IPS-NIHi7 (cell line): ENCODE measurements at regions not wholly inside any gene's neighbourhood (a gene's known extent, or its start where the extent isn't known, plus 50 kb on each side); places are given as distances from the start of the nearest gene placed in this dataset.

ENCODE experiments used
- DNase-seq: peaks from one replicate; pipeline ENCODE4 v3.0.0; 2012; ENCODE audit warnings: mixed read lengths; ENCODE audit errors: extremely low spot score

- DNase-seq, result no peak
These were observed 1824.7 kb downstream of the PCDH7 start for GRCh38 chr4:32544846-32545245.

- DNase-seq, result no peak
These were observed 1831.8 kb downstream of the PCDH7 start for GRCh38 chr4:32551943-32552342.

- no peak for DNase-seq
These were observed 1840.1 kb downstream of the PCDH7 start for GRCh38 chr4:32560306-32560705.

DNA sequence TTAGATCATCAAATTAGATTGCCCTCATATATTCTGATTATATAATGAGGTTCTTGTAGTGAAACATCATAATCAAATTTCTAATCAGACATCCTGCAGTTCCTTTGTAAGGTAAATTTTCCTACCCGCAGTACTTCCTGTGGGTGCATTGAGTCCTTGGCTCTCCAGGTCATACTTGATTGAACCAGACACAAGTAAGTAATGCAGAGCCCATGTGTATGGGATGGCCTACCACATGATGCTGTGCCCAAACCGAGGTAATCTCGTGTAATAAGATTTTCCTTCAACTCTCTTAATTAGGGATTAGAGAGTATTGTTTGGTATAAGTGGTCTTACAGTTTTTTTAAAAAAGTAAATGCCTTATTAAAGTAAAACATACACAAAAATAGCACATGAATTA, 1841.8 kb downstream of the PCDH7 start:
- no peak for DNase-seq

GRCh38 chr4:32564626-32565025, 1844.5 kb downstream of the PCDH7 start:
- DNase-seq, result no peak

DNA sequence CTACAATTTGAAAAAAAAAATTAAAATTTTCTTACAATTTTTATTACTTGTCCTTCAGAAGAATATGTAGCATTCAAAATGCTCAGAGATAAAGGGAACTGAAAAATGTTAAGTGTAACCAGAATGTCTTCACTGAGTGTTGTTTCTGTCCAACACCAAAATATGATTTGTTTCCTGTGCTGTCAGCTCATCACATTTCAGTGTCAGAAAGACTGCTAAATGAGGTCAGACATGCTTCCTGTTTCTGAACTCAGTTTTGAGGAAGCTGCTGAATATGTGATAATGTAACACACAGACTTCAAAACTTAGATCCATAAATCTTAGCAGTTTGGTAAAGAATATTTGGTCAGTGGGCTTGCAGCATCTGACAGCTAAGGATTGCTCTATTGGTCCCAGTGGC, 1849.7 kb downstream of the PCDH7 start:
- no peak for DNase-seq

DNA sequence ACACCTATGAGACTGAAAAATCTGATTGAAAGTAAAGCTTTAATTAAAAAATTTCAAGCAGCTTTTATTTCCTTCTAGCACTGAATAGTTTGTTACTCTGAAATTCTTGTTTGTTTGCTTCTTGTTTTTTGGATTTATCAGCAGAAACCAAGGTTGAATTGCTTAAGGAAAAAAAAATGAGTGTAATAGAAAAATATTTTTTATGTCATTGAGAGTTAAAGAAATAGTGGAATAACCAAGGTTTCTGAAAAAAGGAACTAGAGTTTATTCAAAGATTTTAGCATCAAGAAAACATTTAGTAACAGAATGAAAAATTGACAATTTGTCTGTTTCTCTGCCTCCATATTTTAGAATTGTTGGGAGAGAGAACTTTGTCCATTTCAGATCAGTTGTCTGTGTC, 1852.2 kb downstream of the PCDH7 start:
- DNase-seq, result no peak

GRCh38 chr4:32574803-32575202, 1854.6 kb downstream of the PCDH7 start:
- no peak for DNase-seq

DNA sequence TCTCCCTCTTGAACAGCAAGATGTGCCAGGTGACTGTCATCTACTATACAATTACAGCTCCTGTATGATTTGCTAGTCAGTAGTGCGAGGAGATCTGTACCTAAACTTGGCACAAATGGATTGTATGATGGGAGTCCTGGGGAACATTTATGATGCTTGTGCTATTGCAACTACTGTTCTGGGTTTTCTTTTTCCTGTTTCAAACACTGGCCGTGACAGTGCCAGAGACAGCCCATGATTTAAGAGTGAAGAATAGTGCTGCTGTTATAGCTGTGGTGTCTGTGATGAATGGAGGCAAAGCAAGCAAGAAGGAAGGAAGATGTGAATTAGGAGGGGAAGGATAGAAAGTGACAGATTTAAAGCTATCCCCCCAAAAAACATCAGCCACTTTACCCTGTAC, 1868.9 kb downstream of the PCDH7 start:
- DNase-seq, result no peak

GRCh38 chr4:32589853-32590252, 1869.7 kb downstream of the PCDH7 start:
- DNase-seq, result no peak

- no peak for DNase-seq
These were observed 1877.2 kb downstream of the PCDH7 start for GRCh38 chr4:32597354-32597753.

GRCh38 chr4:32601848-32602247, 1881.7 kb downstream of the PCDH7 start:
- DNase-seq, result no peak

DNA sequence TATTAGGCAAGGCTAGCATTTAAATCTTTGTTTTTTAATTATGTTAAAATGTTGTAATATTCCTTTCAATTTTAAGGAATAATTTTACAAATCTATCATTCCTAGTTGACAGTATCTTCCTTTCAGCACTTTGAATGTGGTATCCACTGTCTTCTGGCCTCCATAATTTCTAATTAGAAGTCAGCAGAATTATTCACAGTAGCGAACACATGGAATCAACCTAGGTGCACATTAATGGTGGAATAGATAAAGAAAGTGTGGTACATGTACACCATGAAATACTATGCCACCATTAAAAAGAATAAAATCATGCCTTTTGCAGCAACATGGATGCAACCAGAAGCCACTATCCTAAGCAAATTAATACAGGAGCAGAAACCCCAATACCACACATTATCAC, 1887.8 kb downstream of the PCDH7 start:
- no peak for DNase-seq

DNA sequence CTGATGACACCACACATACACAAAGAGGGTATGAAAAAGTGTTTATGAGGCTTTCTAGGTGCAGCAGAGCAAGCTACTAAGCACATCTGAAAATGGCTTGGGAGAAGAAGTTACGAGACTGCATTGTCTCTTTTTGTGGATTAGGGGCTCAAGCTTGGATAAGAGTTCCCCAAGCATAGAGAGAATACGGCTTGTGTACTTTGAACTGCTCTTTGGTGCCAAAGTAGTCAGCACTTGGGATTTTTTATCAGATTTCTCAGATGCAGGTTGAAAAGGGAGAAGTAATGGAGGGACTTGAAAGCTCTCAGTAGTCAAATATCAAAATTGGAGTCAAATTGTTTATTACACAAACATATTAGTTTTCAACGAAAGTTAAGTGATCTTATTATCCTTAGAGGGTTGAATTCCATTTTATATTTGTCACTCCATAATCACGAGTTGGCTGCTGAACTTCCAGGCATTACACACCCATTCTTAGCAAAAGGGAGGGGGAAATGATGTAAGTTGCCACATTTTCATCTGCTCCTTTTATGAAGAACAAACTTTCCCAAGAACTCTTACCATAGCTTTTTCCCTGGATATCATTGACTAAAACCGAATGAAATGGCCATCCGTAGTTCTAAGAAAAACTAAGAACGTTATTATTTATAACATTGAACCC, 1904.9 kb downstream of the PCDH7 start:
- DNase-seq, result no peak

GRCh38 chr4:32625687-32626337, 1905.6 kb downstream of the PCDH7 start:
- DNase-seq, result no peak

DNA sequence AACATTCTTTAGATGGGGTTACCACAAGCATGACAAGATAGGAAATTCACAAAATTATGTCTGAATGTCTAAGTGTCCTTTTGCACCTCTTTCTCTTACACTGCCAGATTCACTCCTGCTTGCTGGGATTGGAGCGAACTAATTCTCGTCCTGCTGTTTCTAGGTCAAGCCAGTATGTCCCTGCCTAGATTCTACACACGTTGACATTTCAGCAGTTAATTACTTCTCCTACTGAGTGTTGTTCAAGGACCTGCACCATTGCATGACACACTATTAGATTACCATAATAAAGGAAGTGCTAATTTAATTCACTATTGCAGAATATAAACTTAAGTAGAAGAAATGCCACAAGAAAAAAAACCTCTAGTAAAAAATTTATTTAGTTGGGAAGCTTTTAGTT, 1911.7 kb downstream of the PCDH7 start:
- DNase-seq, result no peak

GRCh38 chr4:32633421-32633820, 1913.3 kb downstream of the PCDH7 start:
- DNase-seq, result no peak

GRCh38 chr4:32645653-32646052, 1925.5 kb downstream of the PCDH7 start:
- no peak for DNase-seq

- no peak for DNase-seq
These were observed 1937.8 kb downstream of the PCDH7 start for GRCh38 chr4:32658019-32658418.

DNA sequence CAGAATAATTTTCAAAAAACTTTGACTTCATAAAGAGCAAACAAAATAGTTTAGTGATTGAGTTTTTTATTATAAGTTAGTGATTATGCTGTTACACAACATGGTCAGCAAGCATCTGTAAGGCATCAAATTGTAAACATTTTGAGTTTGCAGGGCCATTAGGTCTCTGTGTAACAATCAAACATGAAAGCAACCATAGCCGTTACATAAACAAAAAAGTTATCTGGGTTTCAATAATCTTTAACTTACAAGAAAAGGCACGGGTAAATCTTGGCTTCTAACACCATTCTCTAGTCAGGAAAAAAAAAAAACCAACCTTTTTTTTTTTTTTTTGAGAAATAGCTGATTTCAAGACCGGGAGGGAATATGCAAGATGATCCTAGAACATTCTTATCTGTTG, 1941.1 kb downstream of the PCDH7 start:
- no peak for DNase-seq

DNA sequence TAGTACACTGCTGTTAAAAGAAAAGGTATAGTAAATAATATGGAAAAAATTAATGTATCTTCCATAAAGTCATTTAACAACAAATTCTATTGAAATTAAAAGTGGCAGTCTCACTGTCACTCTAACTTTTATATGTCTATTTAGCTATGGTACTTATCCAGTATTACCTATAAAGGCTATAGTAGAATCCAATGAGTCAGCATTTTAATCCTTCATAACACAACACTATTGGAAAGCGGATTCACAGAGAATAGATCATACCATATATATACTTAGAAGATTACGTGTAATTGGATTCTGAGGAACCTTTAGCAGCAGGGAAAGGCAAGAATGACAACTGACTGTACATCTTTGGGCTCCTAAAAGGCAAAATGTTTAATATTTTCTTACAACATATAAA, 1942.6 kb downstream of the PCDH7 start:
- no peak for DNase-seq

DNA sequence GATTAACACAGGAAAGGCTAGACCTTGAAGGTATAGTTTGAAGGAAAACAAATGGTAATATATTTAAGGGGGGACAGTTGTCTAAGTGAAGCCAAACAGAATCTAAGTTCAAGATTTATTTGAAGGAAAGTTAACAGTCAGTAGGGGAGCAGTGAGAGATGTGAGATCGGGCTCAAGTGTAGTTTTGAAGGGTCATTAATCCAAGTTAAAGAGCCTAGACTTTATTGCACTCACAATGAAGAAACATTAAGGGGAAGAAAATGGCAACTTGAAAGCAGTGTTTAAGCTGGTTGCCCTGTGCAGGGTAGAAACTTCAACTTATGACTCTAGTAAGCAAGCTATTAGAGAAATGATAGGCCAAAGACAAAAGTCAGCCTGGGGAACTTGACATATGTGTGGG, 1952.2 kb downstream of the PCDH7 start:
- DNase-seq, result no peak

GRCh38 chr4:32680946-32681345, 1960.8 kb downstream of the PCDH7 start:
- no peak for DNase-seq

GRCh38 chr4:32684160-32684559, 1964.0 kb downstream of the PCDH7 start:
- no peak for DNase-seq
